Left lung (tissue), 4 donors: ENCODE measurements at regions not wholly inside any gene's neighbourhood (a gene's known extent, or its start where the extent isn't known, plus 50 kb on each side); places are given as distances from the start of the nearest gene placed in this dataset.

Source experiments
- ATAC-seq: fragments of 200-7000 bp; cut with Tn5 transposase; one replicate; pipeline ENCODE4 v1.9.1; 2020; ENCODE audit warnings: moderate library complexity
- DNase-seq, 4 donors: peaks; one replicate each; pipeline ENCODE4 v3.0.0-alpha.2; 2013 to 2020
- H3K27ac ChIP-seq, 2 donors: fragments of 200-600 bp; sonication (generic) in 1 of 2; one replicate each; pipeline versions ENCODE4 v1.5.0 to v1.8.0; 2020 to 2021
- H3K27me3 ChIP-seq, 2 donors: fragments of 200-600 bp; sonication (generic) in 1 of 2; one replicate each; pipeline versions ENCODE4 v1.5.0 to v1.8.0; 2020 to 2021
- H3K36me3 ChIP-seq, 2 donors: fragments of 200-600 bp; sonication (generic) in 1 of 2; one replicate each; pipeline versions ENCODE4 v1.5.0 to v1.8.0; 2020 to 2021
- H3K4me1 ChIP-seq, 2 donors: fragments of 200-600 bp; one replicate each; pipeline ENCODE4 v1.8.0; 2021
- H3K4me3 ChIP-seq, 2 donors: fragments of 200-600 bp; sonication (generic) in 1 of 2; one replicate each; pipeline versions ENCODE4 v1.5.0 to v1.8.0; 2020 to 2021; ENCODE audit warnings: mild to moderate bottlenecking in 1 of 2
- H3K9me3 ChIP-seq, 2 donors: fragments of 200-600 bp; sonication (generic) in 1 of 2; one replicate each; pipeline versions ENCODE4 v1.5.0 to v1.8.0; 2020 to 2021
- intact Hi-C, 2 donors: fragments of 100-400 bp; cut with DNase I; formaldehyde crosslinking; loops; one replicate each; pipeline versions ENCODE4 v1.11.2 to v1.14.2; 2022
- TF ChIP-seq, protein P1 (sequence below), 2 donors: fragments of 200-600 bp; sonication (generic) in 1 of 2; IDR thresholded peaks; one replicate each; pipeline versions ENCODE4 v1.5.0 to v1.8.0; 2021; ENCODE audit warnings: antibody characterized with exemption in 2 of 2
- donor health status: DM: no; HTN: yes; CAD: no.
- donor health status: DM: no; HTN: no; CAD: no.

DNA sequence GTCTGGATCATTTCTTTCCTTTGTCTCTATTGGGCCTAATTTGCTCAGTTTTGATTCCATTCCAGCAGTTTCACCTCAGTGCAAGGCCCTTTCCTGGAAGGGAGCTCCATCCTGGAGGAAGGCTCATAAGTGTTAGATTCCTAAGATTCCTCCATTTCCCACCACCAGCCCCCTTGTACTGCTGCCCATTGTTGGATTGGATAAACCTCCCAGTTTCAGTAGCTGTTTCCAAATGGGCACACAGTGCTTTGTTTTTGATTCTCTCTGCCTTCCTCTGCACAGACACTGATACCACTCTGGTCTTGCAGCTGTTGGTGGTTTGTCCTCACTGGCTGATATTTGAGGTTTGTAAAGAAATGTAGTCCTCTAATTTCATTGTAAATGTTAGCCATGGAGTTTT is 158.9 kb downstream of the SLC15A5 start:
- intact Hi-C loops, result no loop called here
- H3K27me3 ChIP-seq, result no peaks in the 10 kb centered on the region
- H3K4me1 ChIP-seq, result no peaks in the 10 kb centered on the region

DNA sequence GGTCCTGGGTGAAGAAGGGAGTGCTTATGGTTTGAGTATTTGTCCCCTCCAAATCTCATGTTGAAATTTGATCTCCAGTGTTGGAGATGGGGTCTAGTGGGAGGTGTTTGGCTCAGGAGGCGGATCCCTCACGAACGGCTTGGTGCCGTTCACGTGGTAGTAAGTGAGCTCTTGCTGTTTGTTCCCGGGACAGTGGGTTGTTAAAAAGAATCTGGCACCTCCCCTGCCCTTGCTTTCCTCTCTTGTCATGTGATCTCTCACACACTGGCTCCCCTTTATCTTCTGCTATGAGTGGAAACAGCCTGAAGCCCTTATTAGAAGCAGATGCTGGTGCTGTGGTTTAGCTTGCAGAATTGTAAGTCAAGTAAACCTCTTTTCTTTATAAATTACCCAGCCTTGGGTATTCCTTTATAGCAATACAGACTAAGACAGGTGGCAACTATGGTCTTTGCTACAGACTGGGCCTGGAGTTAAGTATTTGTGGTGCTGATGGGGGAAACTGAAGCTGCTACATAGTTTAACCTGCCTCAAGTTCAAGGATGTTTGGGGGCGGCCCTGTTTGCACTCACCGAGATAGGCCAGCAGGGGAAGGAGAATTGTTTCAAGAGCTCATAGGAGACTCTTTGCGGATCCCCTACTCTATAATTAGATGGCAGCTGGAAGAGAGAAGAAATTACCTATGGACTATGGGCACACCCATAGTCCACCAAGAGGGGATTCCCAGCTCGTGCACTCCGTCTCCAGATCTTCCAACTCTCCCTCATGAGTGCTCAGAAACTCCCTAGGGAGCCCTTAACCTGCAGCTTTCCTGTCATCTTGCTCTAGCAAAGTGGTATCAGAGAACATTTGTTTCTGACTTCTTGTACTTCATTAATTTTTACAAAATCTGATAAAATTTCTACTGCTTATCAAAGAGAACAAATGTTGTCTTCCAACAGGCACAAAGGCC is 164.6 kb downstream of the SLC15A5 start:
- Histone ChIP-seq H3K4me3 (no peak overlapping the region), H3K9me3 (no peaks in the 10 kb centered on the region), H3K27me3 (no peaks in the 10 kb centered on the region), H3K4me1 (no peaks in the 10 kb centered on the region), H3K27ac (no peak overlapping the region), H3K36me3 (no peaks in the 10 kb centered on the region)
- no peak for DNase-seq
- TF ChIP-seq, protein P1, sequence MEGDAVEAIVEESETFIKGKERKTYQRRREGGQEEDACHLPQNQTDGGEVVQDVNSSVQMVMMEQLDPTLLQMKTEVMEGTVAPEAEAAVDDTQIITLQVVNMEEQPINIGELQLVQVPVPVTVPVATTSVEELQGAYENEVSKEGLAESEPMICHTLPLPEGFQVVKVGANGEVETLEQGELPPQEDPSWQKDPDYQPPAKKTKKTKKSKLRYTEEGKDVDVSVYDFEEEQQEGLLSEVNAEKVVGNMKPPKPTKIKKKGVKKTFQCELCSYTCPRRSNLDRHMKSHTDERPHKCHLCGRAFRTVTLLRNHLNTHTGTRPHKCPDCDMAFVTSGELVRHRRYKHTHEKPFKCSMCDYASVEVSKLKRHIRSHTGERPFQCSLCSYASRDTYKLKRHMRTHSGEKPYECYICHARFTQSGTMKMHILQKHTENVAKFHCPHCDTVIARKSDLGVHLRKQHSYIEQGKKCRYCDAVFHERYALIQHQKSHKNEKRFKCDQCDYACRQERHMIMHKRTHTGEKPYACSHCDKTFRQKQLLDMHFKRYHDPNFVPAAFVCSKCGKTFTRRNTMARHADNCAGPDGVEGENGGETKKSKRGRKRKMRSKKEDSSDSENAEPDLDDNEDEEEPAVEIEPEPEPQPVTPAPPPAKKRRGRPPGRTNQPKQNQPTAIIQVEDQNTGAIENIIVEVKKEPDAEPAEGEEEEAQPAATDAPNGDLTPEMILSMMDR (IDR thresholded peaks at IDR 0.05), result no peak
- intact Hi-C loops, result no loop called here
- peak; percentile 26 for ATAC-seq

More for the DNA sequence above, 158.9 kb downstream of the SLC15A5 start:
- TF ChIP-seq, protein P1 (IDR thresholded peaks at IDR 0.05), result no peak
- ATAC-seq (no peak), DNase-seq (no peak)
- no peaks in the 10 kb centered on the region for H3K9me3 ChIP-seq
- no peaks in the 10 kb centered on the region for H3K36me3 ChIP-seq
- no peak overlapping the region for H3K4me3 ChIP-seq
- no peak overlapping the region for H3K27ac ChIP-seq

DNA sequence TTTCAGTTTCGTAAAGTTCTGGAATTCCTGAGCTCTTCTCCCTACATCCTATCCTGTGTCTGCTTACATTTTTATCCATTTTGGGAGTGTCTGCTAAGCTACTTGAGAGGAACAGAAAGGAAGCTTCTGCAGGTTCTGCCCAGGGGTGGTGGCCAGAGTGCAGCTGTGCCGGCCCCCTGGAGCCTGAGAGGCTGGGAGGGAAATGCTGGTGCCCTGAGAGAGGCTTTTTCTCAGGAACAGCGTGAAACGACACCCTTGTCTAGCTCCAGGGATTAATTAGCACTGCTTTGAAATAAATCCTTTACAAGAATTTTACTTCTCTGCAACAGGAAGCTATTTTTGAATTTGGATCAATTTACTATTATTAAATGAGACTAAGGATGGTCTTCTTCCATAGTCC is 165.4 kb downstream of the SLC15A5 start:
- ATAC-seq (peak; percentile 34), DNase-seq (no peak)
- H3K27me3 ChIP-seq, result no peaks in the 10 kb centered on the region
- no peaks in the 10 kb centered on the region for H3K4me1 ChIP-seq
- H3K27ac ChIP-seq, result no peak overlapping the region
- H3K36me3 ChIP-seq, result no peaks in the 10 kb centered on the region
- intact Hi-C loops, result no loop called here
- TF ChIP-seq, protein P1 (IDR thresholded peaks at IDR 0.05), result no peak
- H3K4me3 ChIP-seq, result no peak overlapping the region
- H3K9me3 ChIP-seq, result no peaks in the 10 kb centered on the region

DNA sequence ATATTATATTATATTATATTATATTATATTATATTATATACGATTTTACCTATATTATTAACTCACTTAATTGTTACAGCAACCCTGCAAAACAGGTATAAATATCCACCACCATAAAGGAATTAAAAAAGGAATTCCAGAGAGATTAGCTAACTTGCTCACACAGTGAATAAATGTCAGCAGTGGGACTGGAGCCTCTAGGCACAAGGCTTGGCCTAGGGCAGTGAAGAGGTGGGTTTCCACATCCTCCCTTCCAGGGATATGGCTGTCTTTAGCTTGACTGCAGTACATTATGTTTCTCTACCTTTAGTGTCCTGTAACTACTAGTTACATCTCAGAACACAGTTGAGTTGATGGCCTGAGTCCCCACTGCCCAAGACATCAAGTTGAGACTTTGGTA is 166.9 kb downstream of the SLC15A5 start:
- no peak for ATAC-seq
- Histone ChIP-seq H3K9me3 (peaks cover 0 to 8% of the 10 kb centered on the region in 2 donors), H3K4me1 (no peaks in the 10 kb centered on the region), H3K27me3 (no peaks in the 10 kb centered on the region), H3K27ac (no peak overlapping the region), H3K36me3 (no peaks in the 10 kb centered on the region), H3K4me3 (no peak overlapping the region)
- intact Hi-C loops, result no loop called here
- DNase-seq, result no peak
- TF ChIP-seq, protein P1 (IDR thresholded peaks at IDR 0.05), result no peak

DNA sequence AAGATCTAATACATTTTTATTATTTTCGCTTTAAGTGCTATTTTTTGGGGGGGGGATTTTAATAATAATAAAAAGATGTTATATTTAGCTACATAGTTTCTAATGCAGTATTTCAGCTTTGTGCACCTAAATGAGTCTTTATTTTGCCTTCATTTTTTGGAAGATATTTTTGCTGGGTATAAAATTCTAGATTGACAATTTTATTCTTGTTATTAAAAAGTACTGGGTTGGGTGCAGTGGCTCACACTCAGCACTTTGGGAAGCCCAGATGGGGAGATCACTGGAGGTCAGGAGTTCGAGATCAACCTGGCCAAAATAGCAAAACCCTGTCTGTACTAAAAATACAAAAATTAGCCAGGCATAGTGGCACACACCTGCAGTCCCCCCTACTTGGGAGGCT is 173.6 kb downstream of the SLC15A5 start:
- intact Hi-C loops, result no loop called here
- Histone ChIP-seq H3K27me3 (no peaks in the 10 kb centered on the region), H3K4me3 (no peak overlapping the region), H3K36me3 (no peaks in the 10 kb centered on the region), H3K9me3 (peaks cover 3 to 36% of the 10 kb centered on the region in 2 donors), H3K4me1 (no peaks in the 10 kb centered on the region), H3K27ac (no peak overlapping the region)
- ATAC-seq (no peak), DNase-seq (no peak)
- TF ChIP-seq, protein P1 (IDR thresholded peaks at IDR 0.05), result no peak
